ENCODE measurements at regions not wholly inside any gene's neighbourhood (a gene's known extent, or its start where the extent isn't known, plus 50 kb on each side); places are given as distances from the start of the nearest gene placed in this dataset.

GRCh38 chr5:87751824-87752223 lies 339.1 kb upstream of the CCNH start:
- TF ChIP-seq CTCF (conservative IDR thresholded peaks at IDR 0.05 in 1 of 2, IDR thresholded peaks at IDR 0.05 in 1 of 2; ENCODE audit: extremely low read depth in 1 of 2, insufficient read depth in 1 of 2, low read depth in 1 of 2, low read length in 2 of 2) (no peak), EZH2 (IDR thresholded peaks at IDR 0.05; ENCODE audit: borderline replicate concordance, low read length) (no peak)
